GM12878 (cell line): ENCODE measurements at regions not wholly inside any gene's neighbourhood (a gene's known extent, or its start where the extent isn't known, plus 50 kb on each side); places are given as distances from the start of the nearest gene placed in this dataset.

Experiments
- ATAC-seq: fragments of 200-7000 bp; cut with Tn5 transposase; 3 replicates; pipeline ENCODE4 v1.9.1; 2020; ENCODE audit warnings: mild to moderate bottlenecking, moderate library complexity
- BruUV-seq: library from RNA; stranded (reverse); fragments of 400-500 nt; replicated peaks from 2 replicates; lab custom pipeline; 2021; lab: Mats Ljungman, UMichigan
- CTCF ChIA-PET: fragments of 300-600 bp; sonication (Branson Sonifier 250); formaldehyde crosslinking; extraction: SDS; loops from one replicate; lab custom pipeline; 2021; ENCODE audit warnings: inconsistent platforms; lab: Yijun Ruan, JAX
- POLR2A ChIA-PET: fragments of 350-600 bp; formaldehyde crosslinking; extraction: SDS; loops from one replicate; lab custom pipeline; 2021; ENCODE audit warnings: inconsistent platforms; lab: Charles Lee
- RAD21 ChIA-PET: fragments of 300-600 bp; sonication (Branson Sonifier 250); formaldehyde crosslinking; loops from one replicate; lab custom pipeline; 2023; ENCODE audit warnings: antibody characterized with exemption; ENCODE audit not compliant: unreplicated experiment; lab: Charles Lee
- SMC1A ChIA-PET: fragments of 300-600 bp; sonication (Branson Sonifier 250); formaldehyde crosslinking; loops from one replicate; lab custom pipeline; 2023; ENCODE audit not compliant: unreplicated experiment, uncharacterized antibody; lab: Charles Lee
- DNase-seq: peaks from one replicate; pipeline ENCODE4 v3.0.0-alpha.2; 2011; ENCODE audit warnings: low read depth, low spot score
- FAIRE-seq: peaks from 3 replicates; lab custom pipeline; 2011; peaks lifted over from hg19 to GRCh38; lab: Jason Lieb, UNC
- H2AFZ ChIP-seq: 2 replicates; pipeline ENCODE4 v1.6.0; 2011; ENCODE audit warnings: low read depth, low read length, control low read depth; ENCODE audit not compliant: control insufficient read depth
- H3K27ac ChIP-seq: 2 replicates; pipeline ENCODE4 v1.5.1; 2011; ENCODE audit warnings: control low read depth; ENCODE audit not compliant: control insufficient read depth, insufficient read depth
- H3K27me3 ChIP-seq, 2 experiments: replicated peaks in 1 of 2; 2 replicates each; pipeline versions ENCODE4 v1.6.0 to v1.6.1; 2011; ENCODE audit warnings: low read length in 1 of 2; ENCODE audit not compliant: control insufficient read depth in 2 of 2, insufficient read depth in 2 of 2
- H3K36me3 ChIP-seq, 2 experiments: 2 replicates each; pipeline ENCODE4 v1.5.1; 2011; ENCODE audit warnings: low read length in 1 of 2; ENCODE audit not compliant: control insufficient read depth in 2 of 2, insufficient read depth in 2 of 2
- H3K4me1 ChIP-seq: 2 replicates; pipeline ENCODE4 v1.6.1; 2011; ENCODE audit warnings: mild to moderate bottlenecking, low read length, moderate library complexity, mixed read lengths; ENCODE audit not compliant: control insufficient read depth, insufficient read depth
- H3K4me2 ChIP-seq: 2 replicates; pipeline ENCODE4 v1.6.0; 2011; ENCODE audit warnings: control low read depth; ENCODE audit not compliant: control insufficient read depth, insufficient read depth
- H3K4me3 ChIP-seq: fragments of 200-600 bp; sonication (generic); 2 replicates; pipeline ENCODE4 v1.5.1; 2016
- H3K79me2 ChIP-seq: 2 replicates; pipeline ENCODE4 v1.6.0; 2011; ENCODE audit warnings: low read length; ENCODE audit not compliant: control insufficient read depth, insufficient read depth
- H3K9ac ChIP-seq: 2 replicates; pipeline ENCODE4 v1.8.0; 2011; ENCODE audit warnings: low read length, control low read depth, mixed read lengths; ENCODE audit not compliant: control insufficient read depth, insufficient read depth
- H3K9me3 ChIP-seq: replicated peaks from 3 replicates; pipeline ENCODE4 v1.5.1; 2011; ENCODE audit warnings: mild to moderate bottlenecking, low read length; ENCODE audit not compliant: control insufficient read depth, insufficient read depth
- H4K20me1 ChIP-seq: 2 replicates; pipeline ENCODE4 v1.6.0; 2011; ENCODE audit not compliant: control insufficient read depth, insufficient read depth
- ATF3 ChIP-seq: IDR thresholded peaks from 2 replicates; pipeline ENCODE4 v1.6.1; 2011; ENCODE audit warnings: low read depth, mild to moderate bottlenecking, low read length, moderate library complexity, borderline replicate concordance; ENCODE audit errors: extremely low read depth
- CBX3 ChIP-seq: fragments of 200-600 bp; sonication (generic); IDR thresholded peaks from 2 replicates; pipeline ENCODE4 v1.6.1; 2016; ENCODE audit warnings: low read depth, borderline replicate concordance
- CHD1 ChIP-seq: IDR thresholded peaks from 2 replicates; pipeline ENCODE4 v1.6.1; 2012; ENCODE audit warnings: low read depth, low read length, improper control_type of control experiment
- CHD4 ChIP-seq: fragments of 200-600 bp; sonication (generic); IDR thresholded peaks from 2 replicates; pipeline ENCODE4 v1.6.1; 2016; ENCODE audit warnings: mild to moderate bottlenecking
- EGR1 ChIP-seq, 2 experiments: IDR thresholded peaks; 1 replicate in 1 of 2; 2 replicates in 1 of 2; pipeline ENCODE4 v1.6.1; 2011 to 2012; ENCODE audit warnings: low read depth in 2 of 2, low read length in 2 of 2, borderline replicate concordance in 1 of 2, mild to moderate bottlenecking in 1 of 2, moderate library complexity in 1 of 2
- HDGF ChIP-seq: fragments of 450-650 bp; IDR thresholded peaks from 2 replicates; pipeline ENCODE4 v1.6.1; 2016; ENCODE audit warnings: antibody characterized with exemption
- RBBP5 ChIP-seq: fragments of 200-600 bp; sonication (generic); conservative IDR thresholded peaks from 2 replicates; pipeline ENCODE4 v1.6.1; 2016
- SP1 ChIP-seq: IDR thresholded peaks from one replicate; pipeline ENCODE4 v1.6.1; 2011; ENCODE audit warnings: low read depth, low read length
- WGBS: methylation state at CpG from one replicate; pipeline ENCODE4 v1.1.6; 2016; ENCODE audit warnings: low lambda C conversion rate; ENCODE audit not compliant: insufficient replicate concordance, insufficient coverage; ENCODE audit errors: missing lambda C conversion rate; 5-methylcytosine and 5-hydroxymethylcytosine counted together
- in situ Hi-C: fragments of 300-500 bp; cut with MboI; formaldehyde crosslinking; loops from 9 replicates; pipeline ENCODE4 v1.14.3; 2018; ENCODE audit warnings: mixed read lengths
- intact Hi-C: fragments of 100-400 bp; cut with micrococcal nuclease; formaldehyde crosslinking; loops from one replicate; pipeline ENCODE4 v1.14.2; 2022; ENCODE audit not compliant: unreplicated experiment
- TF ChIP-seq, protein P1 (sequence below), 3 experiments: IDR thresholded peaks in 2 of 3; conservative IDR thresholded peaks in 1 of 3; 2 replicates each; pipeline ENCODE4 v1.5.1; 2011; ENCODE audit warnings: low read depth in 3 of 3, low read length in 3 of 3, mild to moderate bottlenecking in 3 of 3, control low read depth in 2 of 3, moderate library complexity in 2 of 3, inconsistent platforms in 1 of 3, mixed read lengths in 1 of 3; ENCODE audit not compliant: control insufficient read depth in 2 of 3, insufficient read depth in 1 of 3; ENCODE audit errors: extremely low read depth in 1 of 3
- TF ChIP-seq, protein P2 (sequence below): IDR thresholded peaks from 2 replicates; pipeline ENCODE4 v1.6.1; 2011; ENCODE audit warnings: mild to moderate bottlenecking, low read depth, low read length, moderate library complexity; ENCODE audit not compliant: insufficient replicate concordance
- TF ChIP-seq, protein P3 (sequence below): IDR thresholded peaks from 2 replicates; pipeline ENCODE4 v1.6.1; 2012; ENCODE audit warnings: low read depth, low read length, improper control_type of control experiment

GRCh38 chr6:6790393-6790792 lies 201.9 kb downstream of the LY86 start:
- H3K9me3 ChIP-seq = no peaks in the 10 kb centered on the region
- H3K4me2 ChIP-seq = no peak overlapping the region
- TF ChIP-seq CHD4 (no peak), HDGF (no peak), CHD1 (no peak), EGR1 (IDR thresholded peaks at IDR 0.05; ENCODE audit: borderline replicate concordance in 1 of 2, low read depth in 2 of 2, low read length in 2 of 2) (no peak), SP1 (no peak), ATF3 (no peak), RBBP5 (no peak), CBX3 (no peak)
- TF ChIP-seq, protein P1, sequence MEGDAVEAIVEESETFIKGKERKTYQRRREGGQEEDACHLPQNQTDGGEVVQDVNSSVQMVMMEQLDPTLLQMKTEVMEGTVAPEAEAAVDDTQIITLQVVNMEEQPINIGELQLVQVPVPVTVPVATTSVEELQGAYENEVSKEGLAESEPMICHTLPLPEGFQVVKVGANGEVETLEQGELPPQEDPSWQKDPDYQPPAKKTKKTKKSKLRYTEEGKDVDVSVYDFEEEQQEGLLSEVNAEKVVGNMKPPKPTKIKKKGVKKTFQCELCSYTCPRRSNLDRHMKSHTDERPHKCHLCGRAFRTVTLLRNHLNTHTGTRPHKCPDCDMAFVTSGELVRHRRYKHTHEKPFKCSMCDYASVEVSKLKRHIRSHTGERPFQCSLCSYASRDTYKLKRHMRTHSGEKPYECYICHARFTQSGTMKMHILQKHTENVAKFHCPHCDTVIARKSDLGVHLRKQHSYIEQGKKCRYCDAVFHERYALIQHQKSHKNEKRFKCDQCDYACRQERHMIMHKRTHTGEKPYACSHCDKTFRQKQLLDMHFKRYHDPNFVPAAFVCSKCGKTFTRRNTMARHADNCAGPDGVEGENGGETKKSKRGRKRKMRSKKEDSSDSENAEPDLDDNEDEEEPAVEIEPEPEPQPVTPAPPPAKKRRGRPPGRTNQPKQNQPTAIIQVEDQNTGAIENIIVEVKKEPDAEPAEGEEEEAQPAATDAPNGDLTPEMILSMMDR (IDR thresholded peaks at IDR 0.05 in 2 of 3, conservative IDR thresholded peaks at IDR 0.05 in 1 of 3; ENCODE audit: control insufficient read depth in 2 of 3, extremely low read depth in 1 of 3, insufficient read depth in 1 of 3, low read depth in 3 of 3, low read length in 3 of 3) = no peak
- TF ChIP-seq, protein P2, sequence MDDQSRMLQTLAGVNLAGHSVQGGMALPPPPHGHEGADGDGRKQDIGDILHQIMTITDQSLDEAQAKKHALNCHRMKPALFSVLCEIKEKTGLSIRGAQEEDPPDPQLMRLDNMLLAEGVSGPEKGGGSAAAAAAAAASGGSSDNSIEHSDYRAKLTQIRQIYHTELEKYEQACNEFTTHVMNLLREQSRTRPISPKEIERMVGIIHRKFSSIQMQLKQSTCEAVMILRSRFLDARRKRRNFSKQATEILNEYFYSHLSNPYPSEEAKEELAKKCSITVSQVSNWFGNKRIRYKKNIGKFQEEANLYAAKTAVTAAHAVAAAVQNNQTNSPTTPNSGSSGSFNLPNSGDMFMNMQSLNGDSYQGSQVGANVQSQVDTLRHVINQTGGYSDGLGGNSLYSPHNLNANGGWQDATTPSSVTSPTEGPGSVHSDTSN = no peak
- TF ChIP-seq, protein P3, sequence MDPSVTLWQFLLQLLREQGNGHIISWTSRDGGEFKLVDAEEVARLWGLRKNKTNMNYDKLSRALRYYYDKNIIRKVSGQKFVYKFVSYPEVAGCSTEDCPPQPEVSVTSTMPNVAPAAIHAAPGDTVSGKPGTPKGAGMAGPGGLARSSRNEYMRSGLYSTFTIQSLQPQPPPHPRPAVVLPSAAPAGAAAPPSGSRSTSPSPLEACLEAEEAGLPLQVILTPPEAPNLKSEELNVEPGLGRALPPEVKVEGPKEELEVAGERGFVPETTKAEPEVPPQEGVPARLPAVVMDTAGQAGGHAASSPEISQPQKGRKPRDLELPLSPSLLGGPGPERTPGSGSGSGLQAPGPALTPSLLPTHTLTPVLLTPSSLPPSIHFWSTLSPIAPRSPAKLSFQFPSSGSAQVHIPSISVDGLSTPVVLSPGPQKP = no peak
- intact Hi-C loops = loop anchor here (10.0 kb wide), 1 partner anchor 364 kb away; no protein-coding TSS in a partner anchor
- H3K36me3 ChIP-seq = no peaks in the 10 kb centered on the region
- H3K79me2 ChIP-seq = no peaks in the 10 kb centered on the region
- no peak overlapping the region for H3K9ac ChIP-seq
- DNase-seq (no peak), FAIRE-seq (no peak), ATAC-seq (no peak)
- H3K4me3 ChIP-seq = no peak overlapping the region
- H3K4me1 ChIP-seq = peaks cover 6% of the 10 kb centered on the region
- in situ Hi-C loops = no loop called here
- no peak overlapping the region for H2AFZ ChIP-seq
- no TSS peak for BruUV-seq
- ChIA-PET SMC1A (no interaction called here), RAD21 (interaction anchor here (1.4 kb wide), 1 partner anchor 17 kb away, joined by 3 read pairs; no protein-coding TSS in a partner anchor), CTCF (interaction anchor here (0.5 to 5.1 kb wide), 2 partner anchors 154 to 296 kb away, joined by 3 to 24 read pairs; no protein-coding TSS in a partner anchor), POLR2A (no interaction called here)
- no peaks in the 10 kb centered on the region for H3K27me3 ChIP-seq
- WGBS = 81% methylated on average over 5 of the region's 5 CpGs
- H4K20me1 ChIP-seq = no peaks in the 10 kb centered on the region
- no peak overlapping the region for H3K27ac ChIP-seq
